Hematopoietic multipotent progenitor cell treated with erythropoietin and hydrocortisone succinate and interleukin-3 and kit ligand, for 6 days (in vitro differentiated cells): ENCODE measurements at regions not wholly inside any gene's neighbourhood (a gene's known extent, or its start where the extent isn't known, plus 50 kb on each side); places are given as distances from the start of the nearest gene placed in this dataset.

Experiments used
- DNase-seq: peaks from one replicate; pipeline ENCODE4 v3.0.0-alpha.2; 2015

DNA sequence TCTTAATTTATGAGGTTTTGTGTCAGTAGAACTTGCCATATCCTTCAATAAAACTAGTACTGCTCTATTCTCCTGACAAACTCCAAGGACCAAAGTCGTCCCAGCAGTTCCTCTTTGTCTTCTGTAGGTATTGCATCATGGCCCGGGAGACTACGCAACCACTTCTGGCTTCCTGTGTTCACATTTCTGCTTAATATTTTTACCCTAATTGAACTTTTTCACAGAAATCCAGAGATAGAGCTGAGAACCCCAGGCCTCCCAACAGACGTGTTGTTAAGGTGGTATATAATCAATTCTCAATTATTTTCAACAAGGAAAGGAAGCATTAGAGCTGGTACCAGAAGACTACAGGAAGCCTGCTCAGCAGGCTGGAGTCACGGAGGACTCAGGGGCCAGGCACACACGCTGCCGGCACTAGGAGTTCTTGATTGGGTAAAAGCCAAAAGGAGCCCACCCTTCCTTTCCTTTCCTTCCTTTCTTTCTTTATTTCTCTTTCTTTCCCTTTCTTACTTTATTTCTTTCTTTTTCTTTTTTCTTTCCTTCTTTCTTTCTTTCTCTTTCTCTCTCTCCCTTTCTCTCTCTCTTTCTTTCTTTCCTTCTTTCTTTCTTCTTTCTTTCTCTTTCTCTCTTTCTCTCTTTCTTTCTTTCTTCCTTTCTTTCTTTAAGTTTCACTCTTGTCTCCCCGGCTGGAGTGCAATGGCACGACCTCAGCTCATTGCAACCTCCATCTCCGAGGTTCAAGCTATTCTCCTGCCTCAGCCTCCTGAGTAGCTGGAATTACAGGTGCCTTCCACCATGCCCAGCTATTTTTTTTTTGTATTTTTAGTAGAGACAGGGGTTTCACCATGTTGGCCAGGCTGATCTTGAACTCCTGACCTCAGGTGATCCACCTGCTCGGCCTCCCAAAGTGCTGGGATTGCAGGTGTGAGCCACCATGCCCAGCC lies 173.7 kb downstream of the ZBTB18 start:
- peak; percentile 75 for DNase-seq

GRCh38 chr1:244226435-244226834 lies 175.4 kb downstream of the ZBTB18 start:
- no peak for DNase-seq

DNA sequence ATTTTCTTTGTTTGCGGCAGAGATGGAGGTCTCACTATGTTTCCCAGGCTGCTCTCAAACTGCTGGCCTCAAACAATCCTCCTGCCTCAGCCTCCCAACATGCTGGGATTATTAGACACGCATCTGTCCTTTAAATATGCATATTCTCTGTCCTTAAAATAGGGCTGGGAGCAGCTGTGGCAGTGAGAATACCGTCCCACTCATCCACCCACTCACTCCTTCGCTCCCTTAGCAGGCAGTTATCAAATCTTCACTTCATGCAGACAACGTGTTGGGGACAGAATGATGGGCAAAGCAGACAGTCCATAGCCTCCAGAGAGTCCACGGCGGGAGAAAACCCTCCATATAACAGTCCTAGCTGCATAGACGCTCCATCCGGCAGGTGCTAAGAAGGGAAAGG lies 179.4 kb downstream of the ZBTB18 start:
- no peak for DNase-seq

GRCh38 chr1:244231193-244231571 lies 180.1 kb downstream of the ZBTB18 start:
- DNase-seq: no peak

DNA sequence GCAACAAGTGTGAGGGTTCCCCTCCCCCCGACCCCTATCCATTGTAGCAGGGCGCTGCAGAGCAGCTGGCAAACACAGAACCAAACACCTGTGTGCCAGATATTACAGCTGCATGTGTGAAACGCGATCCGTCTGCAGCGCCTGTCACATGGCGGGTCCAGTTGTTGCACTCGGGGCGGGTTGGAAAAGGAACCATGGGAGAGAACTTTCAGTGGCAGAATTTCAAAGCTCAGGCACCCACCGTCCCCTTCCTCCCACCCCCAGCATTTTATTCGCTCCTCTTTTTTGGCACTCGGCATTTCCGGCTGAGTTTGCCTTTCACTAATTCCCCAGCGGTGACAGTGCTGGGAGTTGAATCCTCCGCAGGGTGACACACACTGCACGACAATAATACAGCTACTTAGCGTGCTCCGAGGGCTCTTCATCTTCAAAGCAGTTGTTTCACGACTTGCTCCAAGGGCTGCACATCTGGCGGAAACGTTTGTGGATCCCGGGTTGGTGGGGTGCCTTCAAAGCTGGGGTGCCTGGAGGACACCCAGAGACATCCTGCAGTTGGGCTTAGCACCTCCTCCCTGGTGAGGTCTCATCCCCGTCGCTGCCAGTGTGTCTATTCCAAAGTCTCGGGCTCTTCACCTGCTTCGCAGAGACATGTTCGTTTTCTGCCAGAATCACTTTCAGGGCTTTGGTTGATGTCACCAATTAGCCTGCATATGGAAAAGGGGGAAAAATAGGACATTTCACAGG lies 180.7 kb downstream of the ZBTB18 start:
- DNase-seq: no peak

DNA sequence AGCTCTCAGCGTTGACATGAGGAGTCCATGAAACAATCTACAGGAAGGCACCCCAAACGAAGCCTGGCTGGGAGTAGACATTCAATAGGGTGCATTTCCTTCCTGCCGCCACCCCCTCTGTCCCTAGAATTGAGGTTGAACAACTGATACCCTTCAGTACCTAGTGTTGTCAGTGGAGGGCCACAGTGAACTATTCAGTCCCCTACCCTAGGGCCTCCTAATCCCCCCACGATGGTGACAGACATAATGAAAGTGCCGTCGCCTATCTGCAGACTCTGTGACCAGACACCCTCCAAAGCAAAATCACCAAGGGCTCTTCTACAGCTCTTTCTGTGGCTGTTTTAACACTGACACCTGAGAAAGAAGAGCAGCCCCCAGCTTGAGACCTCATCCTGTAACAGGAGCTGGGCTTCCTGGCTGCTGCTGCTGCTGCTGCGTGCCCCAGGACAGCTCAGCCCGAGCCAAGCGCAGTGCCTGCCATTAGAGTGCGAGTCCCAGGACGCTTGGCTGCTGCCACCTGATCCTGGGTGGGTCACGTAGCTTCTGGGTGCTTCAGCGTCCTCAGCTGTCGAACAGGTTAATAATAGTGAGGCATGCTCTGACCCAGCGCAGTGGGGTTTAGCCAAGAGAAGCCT lies 183.0 kb downstream of the ZBTB18 start:
- no peak for DNase-seq

DNA sequence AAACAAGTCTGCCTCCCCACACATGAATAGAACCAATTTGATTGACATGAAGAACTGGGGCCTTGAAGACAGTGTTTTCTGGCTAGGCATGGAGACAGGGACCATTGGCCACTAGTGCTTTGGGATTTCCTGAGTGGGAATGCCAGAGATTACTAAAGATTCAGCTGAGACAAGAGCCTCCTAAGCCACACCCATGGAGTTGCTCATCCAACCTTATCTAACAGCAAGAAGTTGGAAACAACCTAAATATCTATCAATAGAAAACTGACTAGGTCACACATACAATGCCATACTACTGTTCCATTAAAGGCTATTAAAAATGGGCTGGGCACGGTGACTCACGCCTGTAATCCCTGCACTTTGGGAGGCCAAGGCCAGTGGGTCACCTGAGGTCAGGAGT lies 184.1 kb downstream of the ZBTB18 start:
- DNase-seq: no peak

DNA sequence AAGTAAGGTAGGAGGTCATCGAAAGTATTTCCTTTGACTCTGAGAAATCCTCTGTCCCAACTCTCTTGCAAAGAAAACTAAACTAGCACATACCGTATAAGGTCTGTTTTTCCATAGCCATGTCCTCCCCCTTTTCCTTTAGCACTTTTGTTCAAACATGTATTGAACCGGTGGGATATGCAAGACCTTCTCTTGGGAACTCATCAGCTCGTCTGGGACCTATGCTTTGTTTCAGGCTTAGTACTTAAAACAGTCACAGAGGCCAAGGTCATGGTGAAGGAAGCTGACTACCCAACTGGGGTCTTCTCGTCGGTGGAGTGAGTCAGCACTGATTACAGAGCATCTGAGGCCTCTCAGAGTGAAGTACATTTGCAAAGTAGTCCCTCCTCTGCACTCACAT lies 185.0 kb downstream of the ZBTB18 start:
- DNase-seq: no peak

- DNase-seq: no peak
Measured at GRCh38 chr1:244236721-244237120, 185.6 kb downstream of the ZBTB18 start.

- DNase-seq: no peak
Measured at GRCh38 chr1:244237445-244237844, 186.4 kb downstream of the ZBTB18 start.

DNA sequence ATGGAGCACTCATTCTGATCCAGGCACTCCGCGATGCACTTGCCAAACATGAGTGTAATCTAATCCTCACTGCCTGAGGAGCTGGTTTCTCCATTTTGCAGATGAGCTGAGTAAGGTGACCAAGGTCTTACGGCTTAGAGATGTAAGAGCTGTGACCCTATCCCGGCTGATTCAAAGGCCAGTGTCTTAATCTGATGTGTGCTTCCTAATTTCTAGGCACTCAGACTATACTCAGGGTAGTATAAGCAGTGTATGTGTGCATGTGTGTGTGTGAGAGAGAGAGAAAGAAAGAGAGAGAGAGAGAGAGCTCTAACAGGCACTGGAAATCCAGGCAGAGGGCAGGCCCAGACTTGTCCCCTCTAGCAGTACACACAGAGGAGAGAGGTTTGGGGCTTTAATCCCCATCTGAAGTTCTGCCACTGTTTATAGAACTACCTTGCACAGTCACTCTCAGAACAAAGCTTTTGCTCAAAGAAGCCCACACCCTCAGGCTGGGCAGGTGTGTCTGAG lies 188.2 kb downstream of the ZBTB18 start:
- no peak for DNase-seq

DNA sequence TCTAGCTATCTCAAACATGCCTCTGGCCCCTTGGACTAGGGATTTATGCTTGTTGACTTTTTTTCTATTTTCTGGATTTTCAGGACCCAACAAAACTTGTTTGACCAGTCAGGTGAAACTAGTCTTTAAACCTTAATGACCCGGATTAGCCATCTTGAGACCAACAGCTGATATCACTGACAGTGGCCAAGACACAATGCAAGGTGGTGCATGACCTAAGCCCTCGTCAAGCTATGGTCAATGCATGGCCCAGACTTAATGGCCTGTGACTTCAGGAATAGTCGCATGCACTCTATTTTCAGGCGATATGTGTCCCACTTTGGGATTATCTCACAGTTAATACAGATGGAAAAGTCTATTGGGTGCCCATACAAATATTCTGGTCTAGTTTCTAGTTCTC lies 190.4 kb downstream of the ZBTB18 start:
- no peak for DNase-seq

GRCh38 chr1:244242446-244242845 lies 191.4 kb downstream of the ZBTB18 start:
- no peak for DNase-seq

GRCh38 chr1:244246334-244246733 lies 195.3 kb downstream of the ZBTB18 start:
- peak; percentile 18 for DNase-seq

DNA sequence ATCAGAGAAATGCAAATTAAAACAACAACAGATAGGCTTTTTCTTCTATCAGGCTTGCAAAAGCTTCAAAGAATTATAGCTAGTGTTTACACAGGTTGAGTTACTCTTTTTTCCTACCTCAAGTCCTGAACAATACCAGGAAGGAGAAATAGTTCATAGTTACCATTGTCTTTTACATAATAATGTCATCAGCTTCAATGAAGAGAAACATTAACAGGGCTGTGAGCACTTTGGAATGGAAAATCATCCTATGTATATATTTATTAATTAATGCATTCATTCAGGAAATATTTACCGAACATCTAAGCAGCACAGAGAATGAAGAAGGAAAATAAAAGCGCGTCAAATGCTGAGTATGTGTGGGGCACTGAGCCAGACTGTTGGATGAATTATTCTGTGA lies 197.3 kb downstream of the ZBTB18 start:
- DNase-seq: no peak

GRCh38 chr1:244252211-244252610 lies 199.5 kb downstream of the ADSS2 start:
- DNase-seq: no peak

DNA sequence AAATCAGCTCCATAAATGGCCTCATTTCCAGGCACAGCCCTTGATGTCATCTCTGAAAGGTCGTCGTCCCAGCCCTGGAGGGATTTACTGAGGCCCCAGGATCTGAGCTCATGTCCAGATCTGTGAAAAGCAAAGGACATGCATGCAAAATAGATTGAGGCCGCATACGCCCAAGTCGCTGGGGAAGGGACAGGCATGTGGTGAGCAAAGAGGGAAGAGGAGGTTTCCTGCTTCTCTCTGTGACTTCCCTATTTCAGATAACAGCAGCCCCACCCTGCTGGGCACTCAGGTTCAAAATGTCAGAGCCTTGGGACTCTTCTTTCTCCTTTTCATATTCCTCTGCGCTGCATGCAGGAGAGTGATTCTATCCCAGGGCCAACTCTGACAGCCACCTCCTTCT lies 197.2 kb downstream of the ADSS2 start:
- peak; percentile 81 for DNase-seq

DNA sequence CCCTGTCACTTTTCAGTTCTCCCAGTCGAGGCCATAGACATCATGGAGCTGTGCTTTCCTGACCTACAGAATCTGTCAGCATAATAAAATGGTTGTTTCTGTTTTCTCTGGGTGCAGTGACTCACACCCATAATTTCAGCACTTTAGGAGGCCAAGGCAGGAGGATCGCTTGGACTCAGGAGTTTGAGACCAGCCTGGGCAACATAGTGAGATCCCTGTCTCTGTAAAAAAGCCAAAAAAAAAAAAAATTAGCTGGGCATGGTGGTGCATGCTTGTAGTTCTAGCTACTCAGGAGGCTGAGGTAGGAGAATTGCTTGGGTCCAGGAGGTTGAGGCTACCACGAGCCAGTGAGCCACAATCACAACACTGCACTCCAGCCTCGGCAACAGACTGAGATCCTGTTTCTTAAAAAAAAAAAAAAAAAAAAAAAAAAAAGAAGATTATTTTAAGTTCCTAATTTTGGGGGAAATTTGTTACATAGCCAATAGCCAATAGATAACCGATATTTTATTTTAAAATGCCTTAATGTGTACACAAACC lies 196.2 kb downstream of the ADSS2 start:
- DNase-seq: no peak

GRCh38 chr1:244256086-244256676 lies 195.5 kb downstream of the ADSS2 start:
- no peak for DNase-seq

GRCh38 chr1:244264163-244264562 lies 187.5 kb downstream of the ADSS2 start:
- DNase-seq: no peak

- DNase-seq: no peak
Measured at GRCh38 chr1:244265507-244265906, 186.2 kb downstream of the ADSS2 start.

DNA sequence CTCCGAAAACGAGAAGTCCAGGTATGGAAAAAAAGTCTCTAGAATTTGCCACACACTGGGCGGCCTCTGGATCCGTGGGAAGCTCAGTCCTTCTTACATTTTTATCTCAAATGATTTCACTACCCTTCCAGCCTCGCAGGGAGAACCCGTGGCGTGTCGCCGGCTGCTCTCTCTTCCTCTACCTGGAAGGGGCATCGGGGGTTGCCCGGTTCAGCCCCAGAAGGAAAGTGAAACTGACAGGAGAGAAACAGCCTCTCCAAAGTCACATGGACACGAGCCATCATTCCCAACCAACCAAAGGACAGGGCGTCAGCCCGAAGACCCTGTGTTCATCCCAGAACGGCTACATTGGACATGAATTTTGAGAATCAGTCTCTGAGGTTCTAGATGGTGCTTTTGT lies 182.5 kb downstream of the ADSS2 start:
- DNase-seq: no peak

GRCh38 chr1:244271004-244271403 lies 180.7 kb downstream of the ADSS2 start:
- no peak for DNase-seq
